ENCODE measurements at regions not wholly inside any gene's neighbourhood (a gene's known extent, or its start where the extent isn't known, plus 50 kb on each side); places are given as distances from the start of the nearest gene placed in this dataset.
A peak's percentile ranks its signal among the peaks of the same experiment; 100 is the strongest.

- H3K27me3 Mint-ChIP-seq: peaks cover 18% of the 10 kb centered on the region in 2 donors
- no peak overlapping the region for H3K4me3 Mint-ChIP-seq
- no peaks in the 10 kb centered on the region for H3K36me3 Mint-ChIP-seq
- no peak overlapping the region for H3K27ac Mint-ChIP-seq
- DNase-seq (no peak), ATAC-seq (replicated peaks) (peak; percentile 73 to 77)
- H3K9me3 Mint-ChIP-seq: no peaks in the 10 kb centered on the region
- peaks cover 10 to 13% of the 10 kb centered on the region in 2 donors for H3K4me1 Mint-ChIP-seq
Measured at GRCh38 chr1:182147136-182147820, 85.8 kb upstream of the ZNF648 start.

- DNase-seq: no peak
- Mint-ChIP-seq H3K4me1 (peaks cover 10 to 13% of the 10 kb centered on the region in 2 donors), H3K9me3 (no peaks in the 10 kb centered on the region), H3K27me3 (peaks cover 19 to 20% of the 10 kb centered on the region in 2 donors), H3K36me3 (no peaks in the 10 kb centered on the region), H3K27ac (no peak overlapping the region), H3K4me3 (no peak overlapping the region)
- no peak for ATAC-seq (replicated peaks)
Measured at GRCh38 chr1:182146286-182146685, 84.8 kb upstream of the ZNF648 start.

GRCh38 chr1:182145441-182145840 is 83.9 kb upstream of the ZNF648 start:
- DNase-seq: no peak
- no peak for ATAC-seq (replicated peaks)
- Mint-ChIP-seq H3K4me1 (peaks cover 10 to 13% of the 10 kb centered on the region in 2 donors), H3K27ac (no peak overlapping the region), H3K9me3 (no peaks in the 10 kb centered on the region), H3K27me3 (peaks cover 20 to 26% of the 10 kb centered on the region in 2 donors), H3K36me3 (no peaks in the 10 kb centered on the region), H3K4me3 (no peak overlapping the region)

- ATAC-seq (replicated peaks) (no peak), DNase-seq (no peak)
- Mint-ChIP-seq H3K27me3 (peaks cover 20 to 30% of the 10 kb centered on the region in 2 donors), H3K4me1 (peaks cover 10 to 13% of the 10 kb centered on the region in 2 donors), H3K4me3 (no peak overlapping the region), H3K36me3 (no peaks in the 10 kb centered on the region), H3K9me3 (no peaks in the 10 kb centered on the region), H3K27ac (no peak overlapping the region)
Measured at GRCh38 chr1:182144646-182145030, 83.1 kb upstream of the ZNF648 start.

- H3K27me3 Mint-ChIP-seq: peaks cover 20 to 30% of the 10 kb centered on the region in 2 donors
- ATAC-seq (replicated peaks) (no peak), DNase-seq (no peak)
- no peaks in the 10 kb centered on the region for H3K36me3 Mint-ChIP-seq
- H3K27ac Mint-ChIP-seq: no peak overlapping the region
- H3K4me1 Mint-ChIP-seq: peaks cover 9 to 10% of the 10 kb centered on the region in 2 donors
- H3K4me3 Mint-ChIP-seq: no peak overlapping the region
- no peaks in the 10 kb centered on the region for H3K9me3 Mint-ChIP-seq
Measured at GRCh38 chr1:182143825-182144645, 82.5 kb upstream of the ZNF648 start.

GRCh38 chr1:182143154-182143657 is 81.7 kb upstream of the ZNF648 start:
- no peaks in the 10 kb centered on the region for H3K36me3 Mint-ChIP-seq
- H3K4me3 Mint-ChIP-seq: no peak overlapping the region
- no peak overlapping the region for H3K27ac Mint-ChIP-seq
- peaks cover 9 to 10% of the 10 kb centered on the region in 2 donors for H3K4me1 Mint-ChIP-seq
- peak; percentile 65 for DNase-seq
- peaks cover 20 to 30% of the 10 kb centered on the region in 2 donors for H3K27me3 Mint-ChIP-seq
- ATAC-seq (replicated peaks): peak; percentile 78 to 84
- no peaks in the 10 kb centered on the region for H3K9me3 Mint-ChIP-seq

GRCh38 chr1:182142621-182143020 is 81.1 kb upstream of the ZNF648 start:
- ATAC-seq (replicated peaks) (no peak), DNase-seq (no peak)
- Mint-ChIP-seq H3K36me3 (no peaks in the 10 kb centered on the region), H3K4me1 (peaks cover 9 to 10% of the 10 kb centered on the region in 2 donors), H3K27me3 (peaks cover 20 to 30% of the 10 kb centered on the region in 2 donors), H3K4me3 (no peak overlapping the region), H3K27ac (no peak overlapping the region), H3K9me3 (no peaks in the 10 kb centered on the region)

GRCh38 chr1:182141040-182141439 is 79.5 kb upstream of the ZNF648 start:
- DNase-seq: no peak
- Mint-ChIP-seq H3K4me3 (no peak overlapping the region), H3K27me3 (peaks cover 20 to 30% of the 10 kb centered on the region in 2 donors), H3K4me1 (peaks cover 7 to 10% of the 10 kb centered on the region in 2 donors), H3K27ac (no peak overlapping the region), H3K36me3 (no peaks in the 10 kb centered on the region), H3K9me3 (no peaks in the 10 kb centered on the region)
- no peak for ATAC-seq (replicated peaks)

- H3K27ac Mint-ChIP-seq: no peak overlapping the region
- peaks cover 4 to 8% of the 10 kb centered on the region in 2 donors for H3K9me3 Mint-ChIP-seq
- H3K27me3 Mint-ChIP-seq: peaks cover 20 to 25% of the 10 kb centered on the region in 2 donors
- no peak for ATAC-seq (replicated peaks)
- peaks cover 7 to 10% of the 10 kb centered on the region in 2 donors for H3K4me1 Mint-ChIP-seq
- no peak overlapping the region for H3K4me3 Mint-ChIP-seq
- DNase-seq: no peak
- H3K36me3 Mint-ChIP-seq: no peaks in the 10 kb centered on the region
Measured at GRCh38 chr1:182139496-182139895, 78.0 kb upstream of the ZNF648 start.

- no peak overlapping the region for H3K4me3 Mint-ChIP-seq
- H3K27me3 Mint-ChIP-seq: peaks cover 11 to 15% of the 10 kb centered on the region in 2 donors
- peaks cover 0 to 6% of the 10 kb centered on the region in 2 donors for H3K36me3 Mint-ChIP-seq
- DNase-seq: no peak
- H3K9me3 Mint-ChIP-seq: peaks cover 8 to 14% of the 10 kb centered on the region in 2 donors
- H3K4me1 Mint-ChIP-seq: no peaks in the 10 kb centered on the region
- no peak for ATAC-seq (replicated peaks)
- no peak overlapping the region for H3K27ac Mint-ChIP-seq
Measured at GRCh38 chr1:182137546-182137945, 76.0 kb upstream of the ZNF648 start.

- Mint-ChIP-seq H3K4me3 (no peak overlapping the region), H3K9me3 (peaks cover 8 to 14% of the 10 kb centered on the region in 2 donors), H3K4me1 (no peaks in the 10 kb centered on the region), H3K36me3 (peaks cover 0 to 6% of the 10 kb centered on the region in 2 donors), H3K27ac (no peak overlapping the region), H3K27me3 (peaks cover 7 to 9% of the 10 kb centered on the region in 2 donors)
- no peak for DNase-seq
- no peak for ATAC-seq (replicated peaks)
Measured at GRCh38 chr1:182135946-182136345, 74.4 kb upstream of the ZNF648 start.

- H3K27me3 Mint-ChIP-seq: peaks cover 13 to 14% of the 10 kb centered on the region in 2 donors
- H3K9me3 Mint-ChIP-seq: peaks cover 8 to 14% of the 10 kb centered on the region in 2 donors
- DNase-seq: no peak
Measured at GRCh38 chr1:182134257-182134656, 72.7 kb upstream of the ZNF648 start.

GRCh38 chr1:182133181-182133580 is 71.7 kb upstream of the ZNF648 start:
- no peak for ATAC-seq (replicated peaks)
- DNase-seq: no peak
- peaks cover 13 to 16% of the 10 kb centered on the region in 2 donors for H3K27me3 Mint-ChIP-seq
- peaks cover 0 to 6% of the 10 kb centered on the region in 2 donors for H3K36me3 Mint-ChIP-seq
- peaks cover 8 to 14% of the 10 kb centered on the region in 2 donors for H3K9me3 Mint-ChIP-seq
- H3K27ac Mint-ChIP-seq: no peak overlapping the region
- H3K4me3 Mint-ChIP-seq: no peak overlapping the region
- no peaks in the 10 kb centered on the region for H3K4me1 Mint-ChIP-seq

More at GRCh38 chr1:182134257-182134656, 72.7 kb upstream of the ZNF648 start:
- no peak overlapping the region for H3K4me3 Mint-ChIP-seq
- peaks cover 0 to 6% of the 10 kb centered on the region in 2 donors for H3K36me3 Mint-ChIP-seq
- ATAC-seq (replicated peaks): no peak
- no peaks in the 10 kb centered on the region for H3K4me1 Mint-ChIP-seq
- no peak overlapping the region for H3K27ac Mint-ChIP-seq

GRCh38 chr1:182129398-182129797 is 67.9 kb upstream of the ZNF648 start:
- Mint-ChIP-seq H3K4me1 (no peaks in the 10 kb centered on the region), H3K27ac (no peak overlapping the region), H3K27me3 (peaks cover 13 to 16% of the 10 kb centered on the region in 2 donors), H3K9me3 (peaks cover 3 to 5% of the 10 kb centered on the region in 2 donors), H3K36me3 (peaks cover 0 to 6% of the 10 kb centered on the region in 2 donors), H3K4me3 (no peak overlapping the region)
- no peak for ATAC-seq (replicated peaks)
- no peak for DNase-seq
